Fibroblast of lung (primary cell): ENCODE measurements at regions not wholly inside any gene's neighbourhood (a gene's known extent, or its start where the extent isn't known, plus 50 kb on each side); places are given as distances from the start of the nearest gene placed in this dataset.

Source experiments
- DNase-seq, 2 donors: peaks; one replicate each; pipeline versions ENCODE4 v3.0.0 to v3.0.0-alpha.2; 2010; ENCODE audit warnings: low read depth in 2 of 2
- H2AFZ ChIP-seq: 2 replicates; pipeline ENCODE4 v1.5.1; 2012; ENCODE audit warnings: low read length, control low read depth, inconsistent platforms
- H3K27ac ChIP-seq: 2 replicates; pipeline ENCODE4 v1.5.1; 2011; ENCODE audit warnings: low read length, control low read depth; ENCODE audit not compliant: insufficient read depth
- H3K27me3 ChIP-seq: 2 replicates; pipeline ENCODE4 v1.5.1; 2011; ENCODE audit warnings: mild to moderate bottlenecking, low read length; ENCODE audit not compliant: control insufficient read depth, insufficient read depth
- H3K36me3 ChIP-seq: 2 replicates; pipeline ENCODE4 v1.5.1; 2011; ENCODE audit warnings: low read length; ENCODE audit not compliant: control insufficient read depth, insufficient read depth
- H3K4me1 ChIP-seq: 2 replicates; pipeline ENCODE4 v1.5.1; 2011; ENCODE audit warnings: low read length; ENCODE audit not compliant: control insufficient read depth, insufficient read depth; ENCODE audit errors: extremely low read depth
- H3K4me2 ChIP-seq: 2 replicates; pipeline ENCODE4 v1.5.1; 2011; ENCODE audit warnings: low read length, control low read depth; ENCODE audit not compliant: insufficient read depth; ENCODE audit errors: extremely low read depth
- H3K4me3 ChIP-seq, 4 experiments: fragments of 200-600 bp in 1 of 4; sonication (generic) in 1 of 4; replicated peaks in 1 of 4; 2 replicates each; pipeline ENCODE4 v1.5.1; 2011 to 2016; ENCODE audit warnings: low read length in 4 of 4, low read depth in 3 of 4, mild to moderate bottlenecking in 3 of 4, control low read depth in 2 of 4, inconsistent platforms in 1 of 4, mixed read lengths in 1 of 4; ENCODE audit not compliant: insufficient read depth in 1 of 4; ENCODE audit errors: control extremely low read depth in 1 of 4
- H3K79me2 ChIP-seq: 2 replicates; pipeline ENCODE4 v1.5.1; 2012; ENCODE audit warnings: mild to moderate bottlenecking, low read length, inconsistent platforms; ENCODE audit not compliant: control insufficient read depth, insufficient read depth
- H3K9ac ChIP-seq: 2 replicates; pipeline ENCODE4 v1.5.1; 2011; ENCODE audit warnings: mild to moderate bottlenecking, low read length, control low read depth; ENCODE audit not compliant: insufficient read depth
- H3K9me3 ChIP-seq: 2 replicates; pipeline ENCODE4 v1.5.1; 2012; ENCODE audit warnings: low read depth, low read length; ENCODE audit not compliant: control insufficient read depth, insufficient read depth
- H4K20me1 ChIP-seq: 2 replicates; pipeline ENCODE4 v1.5.1; 2011; ENCODE audit warnings: low read length; ENCODE audit not compliant: control insufficient read depth, insufficient read depth; ENCODE audit errors: extremely low read depth
- CTCF ChIP-seq, 2 donors: IDR thresholded peaks in 1 of 2; conservative IDR thresholded peaks in 1 of 2; 1 replicate in 1 of 2; 2 replicates in 1 of 2; pipeline ENCODE4 v1.5.1; 2011 to 2012; ENCODE audit warnings: low read length in 2 of 2, control low read depth in 1 of 2, inconsistent platforms in 1 of 2, low read depth in 1 of 2, mild to moderate bottlenecking in 1 of 2
- EZH2 ChIP-seq: IDR thresholded peaks from 2 replicates; pipeline ENCODE4 v1.5.1; 2012; ENCODE audit warnings: low read length, control low read depth, mild to moderate bottlenecking; ENCODE audit errors: missing control alignments

- H3K4me2 ChIP-seq, result no peak overlapping the region
- H3K27ac ChIP-seq, result no peak overlapping the region
- TF ChIP-seq EZH2, result no peak
- no peak for TF ChIP-seq CTCF (conservative IDR thresholded peaks at IDR 0.05 in 1 of 2, IDR thresholded peaks at IDR 0.05 in 1 of 2; ENCODE audit: low read depth in 1 of 2, low read length in 2 of 2)
- no peaks in the 10 kb centered on the region for H3K36me3 ChIP-seq
- H4K20me1 ChIP-seq, result no peaks in the 10 kb centered on the region
- no peak overlapping the region for H2AFZ ChIP-seq
- no peaks in the 10 kb centered on the region for H3K79me2 ChIP-seq
- no peaks in the 10 kb centered on the region for H3K4me1 ChIP-seq
- DNase-seq, result no peak
- no peaks in the 10 kb centered on the region for H3K9me3 ChIP-seq
- no peak overlapping the region for H3K9ac ChIP-seq
- no peaks in the 10 kb centered on the region for H3K27me3 ChIP-seq
- H3K4me3 ChIP-seq, result no peak overlapping the region
These were observed 824.7 kb downstream of the REEP3 start for GRCh38 chr10:64345856-64346255.

GRCh38 chr10:64346389-64346788, 825.2 kb downstream of the REEP3 start:
- Histone ChIP-seq H2AFZ (no peak overlapping the region), H3K4me1 (no peaks in the 10 kb centered on the region)
- TF ChIP-seq EZH2, result no peak
- no peak for TF ChIP-seq CTCF (conservative IDR thresholded peaks at IDR 0.05 in 1 of 2, IDR thresholded peaks at IDR 0.05 in 1 of 2; ENCODE audit: low read depth in 1 of 2, low read length in 2 of 2)

GRCh38 chr10:64350665-64351064, 829.5 kb downstream of the REEP3 start:
- Histone ChIP-seq H3K27me3 (no peaks in the 10 kb centered on the region), H3K4me1 (no peaks in the 10 kb centered on the region), H4K20me1 (no peaks in the 10 kb centered on the region), H3K9me3 (no peaks in the 10 kb centered on the region), H3K36me3 (no peaks in the 10 kb centered on the region), H3K27ac (no peak overlapping the region), H3K4me3 (no peak overlapping the region), H3K9ac (no peak overlapping the region), H3K4me2 (no peak overlapping the region), H2AFZ (no peak overlapping the region), H3K79me2 (no peaks in the 10 kb centered on the region)
- TF ChIP-seq CTCF (conservative IDR thresholded peaks at IDR 0.05 in 1 of 2, IDR thresholded peaks at IDR 0.05 in 1 of 2; ENCODE audit: low read depth in 1 of 2, low read length in 2 of 2), result no peak
- no peak for DNase-seq

More at GRCh38 chr10:64346389-64346788, 825.2 kb downstream of the REEP3 start:
- H3K79me2 ChIP-seq, result no peaks in the 10 kb centered on the region
- H4K20me1 ChIP-seq, result no peaks in the 10 kb centered on the region
- H3K9ac ChIP-seq, result no peak overlapping the region
- no peak overlapping the region for H3K27ac ChIP-seq
- no peak overlapping the region for H3K4me3 ChIP-seq
- no peaks in the 10 kb centered on the region for H3K27me3 ChIP-seq
- no peaks in the 10 kb centered on the region for H3K9me3 ChIP-seq
- no peaks in the 10 kb centered on the region for H3K36me3 ChIP-seq
- no peak overlapping the region for H3K4me2 ChIP-seq
- no peak for DNase-seq
